H9 (cell line): ENCODE measurements at regions not wholly inside any gene's neighbourhood (a gene's known extent, or its start where the extent isn't known, plus 50 kb on each side); places are given as distances from the start of the nearest gene placed in this dataset.

ENCODE experiments used
- DNase-seq: peaks from one replicate; pipeline ENCODE4 v3.0.0-alpha.2; 2017
- H2AFZ ChIP-seq: one replicate; pipeline ENCODE4 v1.6.1; 2013; ENCODE audit warnings: mild to moderate bottlenecking, low read length, control low read depth, moderate library complexity
- H2AK5ac ChIP-seq: 2 replicates; pipeline ENCODE4 v1.6.1; 2013; ENCODE audit warnings: low read length, control low read depth, mixed read lengths; ENCODE audit not compliant: insufficient read length
- H2BK120ac ChIP-seq: one replicate; pipeline ENCODE4 v1.6.1; 2013; ENCODE audit warnings: low read depth, mild to moderate bottlenecking, low read length, control low read depth, inconsistent platforms; ENCODE audit not compliant: poor library complexity, severe bottlenecking
- H2BK12ac ChIP-seq: 2 replicates; pipeline ENCODE4 v1.6.1; 2013; ENCODE audit warnings: low read length, control low read depth, mixed read lengths, low read depth; ENCODE audit not compliant: insufficient read length
- H2BK15ac ChIP-seq: 2 replicates; pipeline ENCODE4 v1.6.1; 2013; ENCODE audit warnings: low read depth, low read length, control low read depth
- H2BK20ac ChIP-seq: one replicate; pipeline ENCODE4 v1.6.1; 2013; ENCODE audit warnings: low read depth, mild to moderate bottlenecking, low read length, control low read depth, inconsistent platforms; ENCODE audit not compliant: poor library complexity, severe bottlenecking
- H2BK5ac ChIP-seq: 2 replicates; pipeline ENCODE4 v1.6.1; 2013; ENCODE audit warnings: low read length, control low read depth, mixed read lengths; ENCODE audit not compliant: insufficient read length
- H3K14ac ChIP-seq: 2 replicates; pipeline ENCODE4 v1.6.1; 2013; ENCODE audit warnings: low read length, control low read depth; ENCODE audit not compliant: insufficient read depth
- H3K18ac ChIP-seq: 2 replicates; pipeline ENCODE4 v1.6.1; 2013; ENCODE audit warnings: low read depth, mild to moderate bottlenecking, mixed read lengths, low read length, control low read depth; ENCODE audit not compliant: insufficient read length
- H3K23ac ChIP-seq: 2 replicates; pipeline ENCODE4 v1.6.1; 2013; ENCODE audit warnings: low read length, control low read depth, mixed read lengths, low read depth; ENCODE audit not compliant: insufficient read length
- H3K23me2 ChIP-seq: 2 replicates; pipeline ENCODE4 v1.6.1; 2013; ENCODE audit warnings: low read depth, mild to moderate bottlenecking, mixed read lengths, low read length, control low read depth; ENCODE audit not compliant: insufficient read length, poor library complexity, severe bottlenecking
- H3K27ac ChIP-seq: 2 replicates; pipeline ENCODE4 v1.5.1; 2013; ENCODE audit warnings: low read length, control low read depth, mixed read lengths, low read depth; ENCODE audit not compliant: insufficient read length
- H3K27me3 ChIP-seq: 2 replicates; pipeline ENCODE4 v1.6.1; 2013; ENCODE audit warnings: low read length, control low read depth, inconsistent platforms; ENCODE audit not compliant: insufficient read depth
- H3K4ac ChIP-seq: 2 replicates; pipeline ENCODE4 v1.6.1; 2013; ENCODE audit warnings: low read depth, mild to moderate bottlenecking, control low read depth, inconsistent platforms, low read length, moderate library complexity
- H3K4me1 ChIP-seq: 2 replicates; pipeline ENCODE4 v1.6.1; 2013; ENCODE audit warnings: low read length, control low read depth, inconsistent platforms; ENCODE audit not compliant: insufficient read depth
- H3K4me2 ChIP-seq: 2 replicates; pipeline ENCODE4 v1.6.1; 2013; ENCODE audit warnings: low read length, control low read depth, mixed read lengths; ENCODE audit not compliant: insufficient read length, insufficient read depth
- H3K56ac ChIP-seq: 2 replicates; pipeline ENCODE4 v1.6.1; 2013; ENCODE audit warnings: low read depth, mild to moderate bottlenecking, mixed read lengths, low read length, control low read depth; ENCODE audit not compliant: insufficient read length
- H3K79me1 ChIP-seq: 2 replicates; pipeline ENCODE4 v1.6.1; 2013; ENCODE audit warnings: low read depth, mild to moderate bottlenecking, moderate library complexity, low read length, control low read depth, inconsistent platforms; ENCODE audit not compliant: insufficient read depth, poor library complexity, severe bottlenecking
- H3K79me2 ChIP-seq: 2 replicates; pipeline ENCODE4 v1.6.1; 2013; ENCODE audit warnings: low read length, control low read depth, inconsistent platforms; ENCODE audit not compliant: insufficient read depth
- H3K9ac ChIP-seq: 2 replicates; pipeline ENCODE4 v1.6.1; 2013; ENCODE audit warnings: low read length, control low read depth, mixed read lengths; ENCODE audit not compliant: insufficient read length; ENCODE audit errors: extremely low read depth
- H3K9me3 ChIP-seq: one replicate; pipeline ENCODE4 v1.6.1; 2013; ENCODE audit warnings: low read depth, low read length, inconsistent platforms; ENCODE audit not compliant: control insufficient read depth
- H3T11ph ChIP-seq: one replicate; pipeline ENCODE4 v1.6.1; 2013; ENCODE audit warnings: mild to moderate bottlenecking, low read length, control low read depth, inconsistent platforms
- H4K20me1 ChIP-seq: one replicate; pipeline ENCODE4 v1.6.1; 2013; ENCODE audit not compliant: control insufficient read depth, insufficient read length, insufficient read depth
- H4K5ac ChIP-seq: 2 replicates; pipeline ENCODE4 v1.6.1; 2013; ENCODE audit warnings: low read depth, mild to moderate bottlenecking, mixed read lengths, low read length, control low read depth; ENCODE audit not compliant: insufficient read length
- H4K8ac ChIP-seq: replicated peaks from 2 replicates; pipeline ENCODE4 v1.6.1; 2013; ENCODE audit warnings: low read length, control low read depth, mixed read lengths, low read depth; ENCODE audit not compliant: insufficient read length
- H4K91ac ChIP-seq: 2 replicates; pipeline ENCODE4 v1.6.1; 2013; ENCODE audit warnings: low read depth, mild to moderate bottlenecking, moderate library complexity, mixed read lengths, low read length, control low read depth; ENCODE audit not compliant: insufficient read length
- H3K27ac Mint-ChIP-seq, 3 experiments: 2 replicates in 2 of 3; 3 replicates in 1 of 3; pipeline ENCODE4 v1.8.0; 2020 to 2021; ENCODE audit warnings: mixed read lengths in 3 of 3, mild to moderate bottlenecking in 1 of 3, moderate library complexity in 1 of 3
- H3K27me3 Mint-ChIP-seq: 2 replicates; pipeline ENCODE4 v1.8.0; 2021; ENCODE audit warnings: low read depth, mild to moderate bottlenecking, moderate library complexity, mixed read lengths
- H3K36me3 Mint-ChIP-seq, 3 experiments: 2 replicates in 2 of 3; 3 replicates in 1 of 3; pipeline ENCODE4 v1.8.0; 2020 to 2021; ENCODE audit warnings: low read depth in 3 of 3, mixed read lengths in 3 of 3; ENCODE audit not compliant: insufficient read depth in 1 of 3
- H3K4me1 Mint-ChIP-seq, 2 experiments: 2 replicates each; pipeline ENCODE4 v1.8.0; 2020; ENCODE audit warnings: mixed read lengths in 2 of 2
- H3K4me3 Mint-ChIP-seq, 2 experiments: 2 replicates in 1 of 2; 3 replicates in 1 of 2; pipeline ENCODE4 v1.8.0; 2020 to 2021; ENCODE audit warnings: mild to moderate bottlenecking in 2 of 2, mixed read lengths in 2 of 2, moderate library complexity in 1 of 2
- H3K9me3 Mint-ChIP-seq, 2 experiments: 2 replicates in 1 of 2; 3 replicates in 1 of 2; pipeline ENCODE4 v1.8.0; 2020; ENCODE audit warnings: mild to moderate bottlenecking in 2 of 2, mixed read lengths in 2 of 2, moderate library complexity in 1 of 2
- CTCF ChIP-seq: fragments of 200-600 bp; sonication (generic); conservative IDR thresholded peaks from 3 replicates; pipeline ENCODE4 v1.8.0; 2021; ENCODE audit warnings: antibody characterized with exemption, mild to moderate bottlenecking
- WGBS: extraction: QIAGEN DNeasy Blood & Tissue Kit; methylation state at CpG from one replicate; pipeline ENCODE4 v1.1.7; 2013; ENCODE audit warnings: missing lambda C conversion rate, low lambda C conversion rate, mixed read lengths; ENCODE audit not compliant: insufficient read length; ENCODE audit errors: extremely low coverage; 5-methylcytosine and 5-hydroxymethylcytosine counted together

GRCh38 chr3:124386996-124387595, 343.2 kb upstream of the UMPS start:
- no peak overlapping the region for H4K8ac ChIP-seq
- H2BK15ac ChIP-seq = no peak overlapping the region
- no peaks in the 10 kb centered on the region for H3K36me3 Mint-ChIP-seq
- H3K23ac ChIP-seq = no peak overlapping the region
- no peaks in the 10 kb centered on the region for H3K9me3 Mint-ChIP-seq
- no peak overlapping the region for H3K4me2 ChIP-seq
- H3K79me2 ChIP-seq = no peaks in the 10 kb centered on the region
- peak overlapping the region in 1 of 3 experiments; percentile 56; a peak in 1 of 7 replicates for H3K27ac Mint-ChIP-seq
- no peak overlapping the region for H3K9ac ChIP-seq
- no CpG with 5 or more reads among the region's 4 CpGs for WGBS
- no peak overlapping the region for H4K91ac ChIP-seq
- no peak overlapping the region for H3K27ac ChIP-seq
- no peaks in the 10 kb centered on the region for H3K79me1 ChIP-seq
- H2BK5ac ChIP-seq = no peak overlapping the region
- no peak overlapping the region for H2BK20ac ChIP-seq
- H2BK12ac ChIP-seq = no peak overlapping the region
- no peak overlapping the region for H2AFZ ChIP-seq
- H3K9me3 ChIP-seq = no peaks in the 10 kb centered on the region
- H3K4ac ChIP-seq = no peak overlapping the region
- H3K4me1 ChIP-seq = no peaks in the 10 kb centered on the region
- H3K56ac ChIP-seq = no peak overlapping the region
- H3K4me3 Mint-ChIP-seq = no peak overlapping the region
- H2BK120ac ChIP-seq = no peak overlapping the region
- H4K20me1 ChIP-seq = no peaks in the 10 kb centered on the region
- no peaks in the 10 kb centered on the region for H3K23me2 ChIP-seq
- no peak overlapping the region for H3K18ac ChIP-seq
- no peak overlapping the region for H3K14ac ChIP-seq
- H3K4me1 Mint-ChIP-seq = peaks cover 16 to 20% of the 10 kb centered on the region in 2 experiments
- no peaks in the 10 kb centered on the region for H3K27me3 ChIP-seq
- no peaks in the 10 kb centered on the region; the same call in 1 of the 2 replicates for H3K27me3 Mint-ChIP-seq
- H2AK5ac ChIP-seq = no peak overlapping the region
- DNase-seq = no peak
- no peak overlapping the region for H3T11ph ChIP-seq
- no peak for TF ChIP-seq CTCF
- no peak overlapping the region for H4K5ac ChIP-seq
